Glutamatergic neuron (in vitro differentiated cells): ENCODE measurements at regions not wholly inside any gene's neighbourhood (a gene's known extent, or its start where the extent isn't known, plus 50 kb on each side); places are given as distances from the start of the nearest gene placed in this dataset.

Source experiments
- DNase-seq: peaks from one replicate; pipeline ENCODE4 v3.0.0; 2022
- H3K27ac Mint-ChIP-seq: one replicate; pipeline ENCODE4 v1.8.0; 2020; ENCODE audit warnings: mild to moderate bottlenecking, mixed read lengths, inconsistent platforms; ENCODE audit not compliant: unreplicated experiment
- H3K27me3 Mint-ChIP-seq: one replicate; pipeline ENCODE4 v1.8.0; 2020; ENCODE audit warnings: mild to moderate bottlenecking, moderate library complexity, mixed read lengths, inconsistent platforms; ENCODE audit not compliant: unreplicated experiment
- H3K36me3 Mint-ChIP-seq: one replicate; pipeline ENCODE4 v1.8.0; 2020; ENCODE audit warnings: mild to moderate bottlenecking, mixed read lengths, inconsistent platforms; ENCODE audit not compliant: unreplicated experiment
- H3K4me1 Mint-ChIP-seq: one replicate; pipeline ENCODE4 v1.8.0; 2020; ENCODE audit warnings: mild to moderate bottlenecking, low read depth, mixed read lengths, inconsistent platforms; ENCODE audit not compliant: unreplicated experiment
- H3K4me3 Mint-ChIP-seq: one replicate; pipeline ENCODE4 v1.8.0; 2020; ENCODE audit warnings: mild to moderate bottlenecking, mixed read lengths, inconsistent platforms; ENCODE audit not compliant: unreplicated experiment
- H3K9me3 Mint-ChIP-seq: one replicate; pipeline ENCODE4 v1.8.0; 2020; ENCODE audit warnings: mild to moderate bottlenecking, moderate library complexity, mixed read lengths, inconsistent platforms; ENCODE audit not compliant: unreplicated experiment
- CTCF ChIP-seq: fragments of 200-600 bp; sonication (generic); IDR thresholded peaks from one replicate; pipeline ENCODE4 v1.5.0; 2021; ENCODE audit not compliant: partially characterized antibody, unreplicated experiment

- peaks cover 16% of the 10 kb centered on the region for H3K36me3 Mint-ChIP-seq
- peaks cover 24% of the 10 kb centered on the region for H3K4me1 Mint-ChIP-seq
- H3K9me3 Mint-ChIP-seq = peaks cover 8% of the 10 kb centered on the region
- peaks cover 2% of the 10 kb centered on the region for H3K27me3 Mint-ChIP-seq
- H3K4me3 Mint-ChIP-seq = no peak overlapping the region
- no peak overlapping the region for H3K27ac Mint-ChIP-seq
- no peak for TF ChIP-seq CTCF
- no peak for DNase-seq
Observed at GRCh38 chr1:184302346-184302745, 84.5 kb upstream of the C1orf21 start.

DNA sequence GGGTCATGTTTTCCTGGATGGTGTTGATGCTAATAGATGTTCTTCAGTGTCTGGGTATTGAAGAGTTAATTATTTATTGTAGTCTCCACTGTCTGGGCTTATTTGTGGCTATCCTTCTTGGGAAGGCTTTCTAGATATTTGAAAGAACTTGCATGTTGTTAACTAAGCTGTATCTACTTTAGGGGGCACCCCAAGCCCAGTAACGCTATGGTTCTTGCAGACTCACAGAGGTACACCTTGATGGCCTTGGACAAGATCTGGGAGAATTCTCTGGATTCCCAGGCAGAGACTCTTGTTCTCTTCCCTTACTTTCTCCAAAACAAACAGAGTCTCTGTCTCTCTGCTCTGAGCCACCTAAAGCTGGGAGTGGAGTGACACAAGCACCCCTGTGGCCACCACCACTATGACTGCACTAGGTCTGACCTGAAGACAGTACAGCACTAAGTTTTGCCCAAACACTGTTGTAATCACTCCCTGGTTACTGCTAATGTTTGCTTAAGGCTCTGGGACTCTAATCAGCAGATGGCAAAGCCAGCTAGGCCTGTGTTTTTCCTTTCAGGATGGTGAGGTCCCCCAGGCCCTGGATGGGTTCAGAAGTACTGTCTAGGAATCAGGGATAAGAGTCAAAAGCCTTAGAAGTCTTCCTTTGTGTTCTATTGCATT is 76.5 kb upstream of the C1orf21 start:
- H3K27me3 Mint-ChIP-seq = no peaks in the 10 kb centered on the region
- no peak for TF ChIP-seq CTCF
- H3K4me3 Mint-ChIP-seq = no peak overlapping the region
- H3K36me3 Mint-ChIP-seq = peaks cover 11% of the 10 kb centered on the region
- H3K27ac Mint-ChIP-seq = no peak overlapping the region
- no peaks in the 10 kb centered on the region for H3K4me1 Mint-ChIP-seq
- DNase-seq = no peak
- peaks cover 5% of the 10 kb centered on the region for H3K9me3 Mint-ChIP-seq

GRCh38 chr1:184311580-184311979 is 75.2 kb upstream of the C1orf21 start:
- H3K27me3 Mint-ChIP-seq = no peaks in the 10 kb centered on the region

GRCh38 chr1:184315254-184315653 is 71.6 kb upstream of the C1orf21 start:
- Mint-ChIP-seq H3K9me3 (peaks cover 3% of the 10 kb centered on the region), H3K4me3 (no peak overlapping the region), H3K27ac (no peak overlapping the region), H3K27me3 (no peaks in the 10 kb centered on the region), H3K36me3 (no peaks in the 10 kb centered on the region), H3K4me1 (no peaks in the 10 kb centered on the region)
- no peak for DNase-seq
- TF ChIP-seq CTCF = no peak

More at GRCh38 chr1:184311580-184311979, 75.2 kb upstream of the C1orf21 start:
- no peak for DNase-seq
- Mint-ChIP-seq H3K4me3 (no peak overlapping the region), H3K27ac (no peak overlapping the region), H3K4me1 (no peaks in the 10 kb centered on the region), H3K36me3 (peaks cover 11% of the 10 kb centered on the region), H3K9me3 (peaks cover 6% of the 10 kb centered on the region)
- TF ChIP-seq CTCF = no peak

GRCh38 chr1:184319879-184320278 is 67.0 kb upstream of the C1orf21 start:
- Mint-ChIP-seq H3K4me3 (no peak overlapping the region), H3K36me3 (no peaks in the 10 kb centered on the region), H3K9me3 (peaks cover 1% of the 10 kb centered on the region), H3K27me3 (no peaks in the 10 kb centered on the region), H3K4me1 (peaks cover 3% of the 10 kb centered on the region), H3K27ac (no peak overlapping the region)
- no peak for DNase-seq
- no peak for TF ChIP-seq CTCF
